Transverse colon (tissue), 4 donors: ENCODE measurements at regions not wholly inside any gene's neighbourhood (a gene's known extent, or its start where the extent isn't known, plus 50 kb on each side); places are given as distances from the start of the nearest gene placed in this dataset.

Experiments
- DNase-seq: peaks from one replicate; pipeline ENCODE4 v3.0.0-alpha.2; 2019
- H3K27ac ChIP-seq, 4 donors: fragments of 200-600 bp; sonication (generic); 2 replicates each; pipeline ENCODE4 v1.5.1; 2016 to 2018; ENCODE audit warnings: inconsistent platforms in 4 of 4
- H3K27me3 ChIP-seq: fragments of 200-600 bp; sonication (generic); 2 replicates; pipeline ENCODE4 v1.5.1; 2017; ENCODE audit warnings: inconsistent platforms
- H3K36me3 ChIP-seq, 4 donors: fragments of 200-600 bp; sonication (generic); 2 replicates each; pipeline ENCODE4 v1.5.1; 2017 to 2019; ENCODE audit warnings: inconsistent platforms in 4 of 4
- H3K4me1 ChIP-seq, 4 donors: fragments of 200-600 bp; sonication (generic); 2 replicates each; pipeline ENCODE4 v1.5.1; 2017 to 2020; ENCODE audit warnings: inconsistent platforms in 4 of 4
- H3K4me3 ChIP-seq, 4 donors: fragments of 200-600 bp; sonication (generic); 1 replicate in 1 of 4; 2 replicates in 3 of 4; pipeline versions ENCODE4 v1.5.1 to v1.6.1; 2017 to 2019; ENCODE audit warnings: inconsistent platforms in 4 of 4
- H3K9me3 ChIP-seq, 2 donors: fragments of 200-600 bp; sonication (generic); 2 replicates each; pipeline ENCODE4 v1.5.1; 2017 to 2019; ENCODE audit warnings: inconsistent platforms in 2 of 2
- EP300 ChIP-seq: sonication (generic); formaldehyde crosslinking; IDR thresholded peaks from one replicate; pipeline ENCODE4 v1.6.1; 2017; ENCODE audit warnings: antibody characterized with exemption, low read depth
- POLR2A ChIP-seq: fragments of 450-650 bp; IDR thresholded peaks from one replicate; pipeline ENCODE4 v1.6.1; 2016; ENCODE audit warnings: antibody characterized with exemption, mild to moderate bottlenecking, moderate library complexity
- POLR2AphosphoS5 ChIP-seq, 3 donors: sonication (generic); formaldehyde crosslinking; IDR thresholded peaks; one replicate each; pipeline ENCODE4 v1.6.1; 2016; ENCODE audit warnings: antibody characterized with exemption in 3 of 3
- WGBS, 2 donors: methylation state at CpG; one replicate each; pipeline ENCODE4 v1.1.5; 2018; ENCODE audit warnings: low coverage in 1 of 2; 5-methylcytosine and 5-hydroxymethylcytosine counted together
- in situ Hi-C, 4 donors: fragments of 200-750 bp; cut with MboI; loops; one replicate each; pipeline versions ENCODE4 v1.15.0 to v1.15.1; 2017; ENCODE audit warnings: low sequenced_read_pairs in 3 of 4, low pct_ligation_motif_present in 1 of 4, low pct_unique_long_range_greater_than_20kb in 1 of 4
- intact Hi-C: fragments of 100-400 bp; cut with DNase I; formaldehyde crosslinking; loops from one replicate; pipeline ENCODE4 v1.15.1; 2023; ENCODE audit warnings: low total_unique reads
- TF ChIP-seq, protein P1 (sequence below), 5 experiments: fragments of 200-600 bp in 3 of 5; fragments of 450-650 bp in 2 of 5; sonication (generic) in 3 of 5; IDR thresholded peaks; 1 replicate in 2 of 5; 2 replicates in 3 of 5; pipeline ENCODE4 v1.5.1; 2016 to 2017; ENCODE audit warnings: antibody characterized with exemption in 5 of 5, inconsistent platforms in 3 of 5, mild to moderate bottlenecking in 2 of 5, moderate library complexity in 1 of 5

DNA sequence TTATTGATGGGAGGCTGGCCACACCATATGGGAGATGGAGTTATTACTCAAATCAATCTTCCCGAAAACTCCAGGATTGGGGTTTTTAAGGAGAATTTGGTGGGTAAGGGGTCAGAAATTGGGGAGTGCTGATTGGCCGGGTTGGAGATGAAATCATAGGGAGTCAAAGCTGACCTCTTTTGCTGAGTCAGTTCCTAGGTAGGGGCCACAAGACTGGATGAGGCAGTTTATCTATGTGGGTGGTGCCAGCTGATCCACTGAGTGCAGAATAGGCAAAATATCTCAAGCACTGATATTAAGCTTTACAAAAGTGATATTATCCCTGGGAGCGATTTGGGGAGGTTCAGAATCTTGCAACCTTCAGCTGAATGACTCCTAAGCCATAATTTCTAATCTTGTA lies 75.7 kb upstream of the CLINT1 start:
- Histone ChIP-seq H3K9me3 (peaks cover 8 to 10% of the 10 kb centered on the region in 2 donors), H3K27ac (no peak overlapping the region), H3K27me3 (no peaks in the 10 kb centered on the region), H3K4me3 (no peak overlapping the region), H3K4me1 (peaks cover 0 to 10% (median 5%) of the 10 kb centered on the region in 4 donors), H3K36me3 (no peaks in the 10 kb centered on the region)
- in situ Hi-C loops = loop anchor here in 1 of 4 donors (25.0 kb wide), 1 partner anchor 122 kb away; no protein-coding TSS in a partner anchor
- intact Hi-C loops = loop anchor here (10.0 kb wide), 1 partner anchor 1720 kb away; no protein-coding TSS in a partner anchor
- TF ChIP-seq POLR2AphosphoS5 (IDR thresholded peaks at IDR 0.05) (no peak), POLR2A (no peak), EP300 (no peak)
- TF ChIP-seq, protein P1, sequence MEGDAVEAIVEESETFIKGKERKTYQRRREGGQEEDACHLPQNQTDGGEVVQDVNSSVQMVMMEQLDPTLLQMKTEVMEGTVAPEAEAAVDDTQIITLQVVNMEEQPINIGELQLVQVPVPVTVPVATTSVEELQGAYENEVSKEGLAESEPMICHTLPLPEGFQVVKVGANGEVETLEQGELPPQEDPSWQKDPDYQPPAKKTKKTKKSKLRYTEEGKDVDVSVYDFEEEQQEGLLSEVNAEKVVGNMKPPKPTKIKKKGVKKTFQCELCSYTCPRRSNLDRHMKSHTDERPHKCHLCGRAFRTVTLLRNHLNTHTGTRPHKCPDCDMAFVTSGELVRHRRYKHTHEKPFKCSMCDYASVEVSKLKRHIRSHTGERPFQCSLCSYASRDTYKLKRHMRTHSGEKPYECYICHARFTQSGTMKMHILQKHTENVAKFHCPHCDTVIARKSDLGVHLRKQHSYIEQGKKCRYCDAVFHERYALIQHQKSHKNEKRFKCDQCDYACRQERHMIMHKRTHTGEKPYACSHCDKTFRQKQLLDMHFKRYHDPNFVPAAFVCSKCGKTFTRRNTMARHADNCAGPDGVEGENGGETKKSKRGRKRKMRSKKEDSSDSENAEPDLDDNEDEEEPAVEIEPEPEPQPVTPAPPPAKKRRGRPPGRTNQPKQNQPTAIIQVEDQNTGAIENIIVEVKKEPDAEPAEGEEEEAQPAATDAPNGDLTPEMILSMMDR (IDR thresholded peaks at IDR 0.05) = no peak
- DNase-seq = no peak
- 89% methylated on average over 3 of the region's 3 CpGs for WGBS, 2 donors

DNA sequence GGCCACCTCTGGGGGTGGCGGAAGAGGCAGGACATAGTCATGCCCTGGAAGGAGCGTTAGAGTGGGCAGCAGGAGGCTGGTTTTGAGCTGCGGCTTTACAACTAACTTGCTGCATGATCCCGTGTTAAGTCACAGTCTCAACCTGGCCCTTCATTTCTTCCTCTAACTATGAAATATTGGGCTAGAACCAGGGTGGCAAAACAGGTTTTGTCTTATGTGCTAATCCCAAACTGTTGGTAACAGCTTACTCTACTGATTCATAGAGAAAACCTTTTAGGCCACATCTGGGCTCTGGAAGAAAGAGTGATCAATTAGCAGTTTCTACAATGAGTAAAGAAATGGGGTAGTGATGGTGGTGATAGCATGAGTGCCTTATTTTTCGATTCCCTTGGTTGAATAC lies 74.1 kb upstream of the CLINT1 start:
- in situ Hi-C loops = loop anchor here in 1 of 4 donors (25.0 kb wide), 1 partner anchor 121 kb away; no protein-coding TSS in a partner anchor
- Histone ChIP-seq H3K36me3 (no peaks in the 10 kb centered on the region), H3K27me3 (no peaks in the 10 kb centered on the region), H3K4me1 (peaks cover 0 to 10% (median 5%) of the 10 kb centered on the region in 4 donors), H3K4me3 (no peak overlapping the region), H3K9me3 (peaks cover 8 to 10% of the 10 kb centered on the region in 2 donors), H3K27ac (no peak overlapping the region)
- DNase-seq = no peak
- TF ChIP-seq POLR2AphosphoS5 (IDR thresholded peaks at IDR 0.05) (no peak), POLR2A (no peak), EP300 (no peak)
- TF ChIP-seq, protein P1 (IDR thresholded peaks at IDR 0.05) = no peak
- 76 to 93% methylated on average over 5 of the region's 5 CpGs for WGBS, 2 donors
- intact Hi-C loops = loop anchor here (10.0 kb wide), 1 partner anchor 1718 kb away; no protein-coding TSS in a partner anchor

DNA sequence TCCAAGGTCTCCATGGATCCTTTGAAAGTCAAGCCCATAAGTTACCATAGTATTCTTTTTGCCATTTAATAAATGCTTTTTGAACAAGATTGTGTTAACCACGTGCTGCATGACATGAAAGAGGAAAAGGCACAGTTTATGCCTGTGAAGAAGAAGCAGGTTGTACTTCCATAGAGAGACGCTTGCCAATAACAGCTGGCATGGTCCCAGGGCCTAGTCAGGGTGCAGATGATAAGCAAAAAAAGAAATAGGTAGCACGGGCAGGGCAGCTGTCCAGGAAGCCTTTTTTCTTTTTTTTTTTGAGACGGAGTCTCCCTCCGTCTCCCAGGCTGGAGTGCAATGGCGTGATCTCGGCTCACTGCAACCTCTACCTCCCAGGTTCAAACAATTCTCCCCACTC lies 71.8 kb upstream of the CLINT1 start:
- H3K36me3 ChIP-seq = no peaks in the 10 kb centered on the region
- no peak overlapping the region for H3K4me3 ChIP-seq
- intact Hi-C loops = loop anchor here (10.0 kb wide), 1 partner anchor 1716 kb away; no protein-coding TSS in a partner anchor
- WGBS, 2 donors = 25 to 38% methylated on average over 3 to 7 of the region's 7 CpGs
- DNase-seq = peak; percentile 65
- H3K9me3 ChIP-seq = peaks cover 8 to 10% of the 10 kb centered on the region in 2 donors
- H3K27ac ChIP-seq = no peak overlapping the region
- no peaks in the 10 kb centered on the region for H3K27me3 ChIP-seq
- H3K4me1 ChIP-seq = peaks cover 0 to 21% (median 9%) of the 10 kb centered on the region in 4 donors
- in situ Hi-C loops = loop anchor here in 1 of 4 donors (25.0 kb wide), 1 partner anchor 118 kb away; no protein-coding TSS in a partner anchor
- TF ChIP-seq EP300 = no peak
- TF ChIP-seq, protein P1 (IDR thresholded peaks at IDR 0.05) = no peak

DNA sequence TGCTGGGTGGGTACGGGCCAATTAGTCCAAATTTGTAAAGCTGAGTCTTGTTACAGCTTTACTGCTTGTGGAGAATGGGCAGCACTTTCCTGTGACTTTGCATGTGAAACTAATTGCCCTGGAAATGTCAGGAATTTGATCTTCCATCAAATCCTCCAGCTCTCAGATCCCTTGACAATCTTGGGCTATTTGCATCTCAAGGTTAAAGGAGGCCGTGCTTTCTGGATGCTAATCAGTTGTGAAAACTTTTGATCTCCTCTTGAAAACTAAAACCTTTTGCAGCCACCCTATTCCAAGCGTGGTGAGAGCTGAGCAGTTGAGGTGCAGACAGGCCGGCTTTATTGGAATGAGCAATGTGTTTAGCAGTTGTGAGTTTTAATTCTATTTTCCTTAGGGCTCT lies 68.0 kb upstream of the CLINT1 start:
- no peaks in the 10 kb centered on the region for H3K27me3 ChIP-seq
- intact Hi-C loops (no loop called here), in situ Hi-C loops (loop anchor here in 1 of 4 donors (25.0 kb wide), 1 partner anchor 115 kb away; no protein-coding TSS in a partner anchor)
- H3K4me3 ChIP-seq = no peak overlapping the region
- H3K27ac ChIP-seq = peak overlapping the region in 2 of 4 donors; percentile 75 to 80
- no peak for DNase-seq
- peaks cover 0 to 35% (median 22%) of the 10 kb centered on the region in 4 donors for H3K4me1 ChIP-seq
- 79 to 80% methylated on average over 2 to 4 of the region's 4 CpGs for WGBS, 2 donors
- TF ChIP-seq EP300 = no peak
- no peak for TF ChIP-seq POLR2AphosphoS5 (IDR thresholded peaks at IDR 0.05)
- no peak for TF ChIP-seq POLR2A
- TF ChIP-seq, protein P1 (IDR thresholded peaks at IDR 0.05) = no peak
- H3K36me3 ChIP-seq = no peaks in the 10 kb centered on the region
- H3K9me3 ChIP-seq = no peaks in the 10 kb centered on the region
